Ureter (tissue), 1 donor: ENCODE measurements at regions not wholly inside any gene's neighbourhood (a gene's known extent, or its start where the extent isn't known, plus 50 kb on each side); places are given as distances from the start of the nearest gene placed in this dataset.
"Not testable (repeated sequence)": the region's sequence is repeated elsewhere in the genome, so short reads cannot be mapped to it uniquely, and the experiment has no call there.

Source experiments
- DNase-seq: peaks from one replicate; pipeline ENCODE4 v3.0.0-alpha.2; 2020; ENCODE audit warnings: low spot score
- donor health status: DM: yes; HTN: yes; CAD: no.

- no peak for DNase-seq
Measured at GRCh38 chr5:3484836-3485235, 110.8 kb upstream of the IRX1 start.

- no peak for DNase-seq
Measured at GRCh38 chr5:3481175-3481574, 114.5 kb upstream of the IRX1 start.

- no peak for DNase-seq
Measured at GRCh38 chr5:3475674-3476073, 120.0 kb upstream of the IRX1 start.

GRCh38 chr5:3466392-3466791 lies 129.2 kb upstream of the IRX1 start:
- DNase-seq, result no peak

- DNase-seq, result no peak
Measured at GRCh38 chr5:3460416-3460815, 135.2 kb upstream of the IRX1 start.

- no peak for DNase-seq
Measured at GRCh38 chr5:3456121-3456681, 139.4 kb upstream of the IRX1 start.

GRCh38 chr5:3454028-3454427 lies 141.6 kb upstream of the IRX1 start:
- not testable (repeated sequence) for DNase-seq

GRCh38 chr5:3452622-3453021 lies 143.0 kb upstream of the IRX1 start:
- DNase-seq, result no peak

- DNase-seq, result no peak
Measured at GRCh38 chr5:3451961-3452360, 143.7 kb upstream of the IRX1 start.

- no peak for DNase-seq
Measured at GRCh38 chr5:3449481-3449880, 146.2 kb upstream of the IRX1 start.

GRCh38 chr5:3446410-3446809 lies 149.2 kb upstream of the IRX1 start:
- DNase-seq, result no peak

GRCh38 chr5:3445517-3445916 lies 150.1 kb upstream of the IRX1 start:
- not testable (repeated sequence) for DNase-seq

- DNase-seq, result no peak
Measured at GRCh38 chr5:3432135-3432534, 163.5 kb upstream of the IRX1 start.

- no peak for DNase-seq
Measured at GRCh38 chr5:3430691-3431090, 164.9 kb upstream of the IRX1 start.

GRCh38 chr5:3429962-3430361 lies 165.7 kb upstream of the IRX1 start:
- DNase-seq, result no peak

- DNase-seq, result no peak
Measured at GRCh38 chr5:3428334-3428733, 167.3 kb upstream of the IRX1 start.

GRCh38 chr5:3424946-3425345 lies 170.7 kb upstream of the IRX1 start:
- no peak for DNase-seq

GRCh38 chr5:3417376-3417943 lies 178.2 kb upstream of the IRX1 start:
- no peak for DNase-seq

GRCh38 chr5:3414371-3414770 lies 181.3 kb upstream of the IRX1 start:
- no peak for DNase-seq

GRCh38 chr5:3412146-3412545 lies 183.5 kb upstream of the IRX1 start:
- no peak for DNase-seq

- no peak for DNase-seq
Measured at GRCh38 chr5:3411363-3411762, 184.3 kb upstream of the IRX1 start.

- DNase-seq, result no peak
Measured at GRCh38 chr5:3401635-3402034, 194.0 kb upstream of the IRX1 start.

- no peak for DNase-seq
Measured at GRCh38 chr5:3400659-3401058, 195.0 kb upstream of the IRX1 start.

- DNase-seq, result no peak
Measured at GRCh38 chr5:3394891-3395599, 200.6 kb upstream of the IRX1 start.
